ENCODE measurements at regions not wholly inside any gene's neighbourhood (a gene's known extent, or its start where the extent isn't known, plus 50 kb on each side); places are given as distances from the start of the nearest gene placed in this dataset.
"Not testable (repeated sequence)": the region's sequence is repeated elsewhere in the genome, so short reads cannot be mapped to it uniquely, and the experiment has no call there.

DNA sequence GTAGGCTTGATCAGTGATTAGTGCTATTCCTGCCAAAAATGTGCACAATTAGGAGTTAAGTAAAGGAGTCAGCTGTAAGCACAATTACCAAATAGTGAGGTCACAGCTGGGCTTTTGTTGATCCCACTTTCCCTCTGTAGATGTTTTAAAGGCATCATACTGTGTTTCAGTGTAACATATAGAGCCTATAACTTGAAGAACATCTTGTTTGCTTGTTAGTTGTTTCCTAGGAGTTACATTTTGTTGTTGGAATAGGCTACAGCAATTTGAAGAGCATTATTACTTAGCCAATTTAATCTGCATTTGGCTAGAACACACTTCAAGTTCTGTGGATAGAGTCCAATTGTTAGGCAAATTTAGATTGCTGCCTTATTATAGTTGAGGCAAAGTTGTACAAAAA is 210.7 kb upstream of the MAD2L1 start:
- Mint-ChIP-seq H3K27ac (no peak overlapping the region), H3K9me3 (peaks cover under 1% of the 10 kb centered on the region), H3K4me1 (ENCODE audit: low read depth) (no peaks in the 10 kb centered on the region), H3K36me3 (ENCODE audit: low read depth) (no peaks in the 10 kb centered on the region), H3K4me3 (no peak overlapping the region), H3K27me3 (peaks cover under 1% of the 10 kb centered on the region)
- DNase-seq = no peak

GRCh38 chr4:120266602-120267001 is 200.0 kb upstream of the MAD2L1 start:
- Mint-ChIP-seq H3K9me3 (peaks cover under 1% of the 10 kb centered on the region), H3K36me3 (ENCODE audit: low read depth) (no peaks in the 10 kb centered on the region), H3K4me3 (no peak overlapping the region), H3K27ac (no peak overlapping the region), H3K4me1 (ENCODE audit: low read depth) (no peaks in the 10 kb centered on the region), H3K27me3 (no peaks in the 10 kb centered on the region)
- no peak for DNase-seq

- DNase-seq = no peak
- Mint-ChIP-seq H3K27me3 (no peaks in the 10 kb centered on the region), H3K4me1 (ENCODE audit: low read depth) (no peaks in the 10 kb centered on the region), H3K9me3 (peaks cover 3% of the 10 kb centered on the region), H3K27ac (no peak overlapping the region), H3K36me3 (ENCODE audit: low read depth) (no peaks in the 10 kb centered on the region), H3K4me3 (no peak overlapping the region)
These were observed 197.0 kb upstream of the MAD2L1 start for GRCh38 chr4:120263618-120264017.

GRCh38 chr4:120261117-120261516 is 194.5 kb upstream of the MAD2L1 start:
- Mint-ChIP-seq H3K36me3 (ENCODE audit: low read depth) (no peaks in the 10 kb centered on the region), H3K27ac (no peak overlapping the region), H3K4me3 (no peak overlapping the region), H3K9me3 (peaks cover 3% of the 10 kb centered on the region), H3K27me3 (no peaks in the 10 kb centered on the region), H3K4me1 (ENCODE audit: low read depth) (no peaks in the 10 kb centered on the region)
- no peak for DNase-seq

- not testable (repeated sequence) for H3K4me1 Mint-ChIP-seq (ENCODE audit: low read depth); H3K9me3 Mint-ChIP-seq; H3K27me3 Mint-ChIP-seq; H3K4me3 Mint-ChIP-seq; H3K36me3 Mint-ChIP-seq (ENCODE audit: low read depth); H3K27ac Mint-ChIP-seq; DNase-seq
These were observed 189.6 kb upstream of the MAD2L1 start for GRCh38 chr4:120256112-120256775.

GRCh38 chr4:120238277-120238973 is 171.8 kb upstream of the MAD2L1 start:
- DNase-seq = no peak
- no peak overlapping the region for H3K27ac Mint-ChIP-seq
- no peaks in the 10 kb centered on the region for H3K9me3 Mint-ChIP-seq
- H3K27me3 Mint-ChIP-seq = no peaks in the 10 kb centered on the region
- no peaks in the 10 kb centered on the region for H3K4me1 Mint-ChIP-seq (ENCODE audit: low read depth)
- no peak overlapping the region for H3K4me3 Mint-ChIP-seq
- H3K36me3 Mint-ChIP-seq (ENCODE audit: low read depth) = no peaks in the 10 kb centered on the region

DNA sequence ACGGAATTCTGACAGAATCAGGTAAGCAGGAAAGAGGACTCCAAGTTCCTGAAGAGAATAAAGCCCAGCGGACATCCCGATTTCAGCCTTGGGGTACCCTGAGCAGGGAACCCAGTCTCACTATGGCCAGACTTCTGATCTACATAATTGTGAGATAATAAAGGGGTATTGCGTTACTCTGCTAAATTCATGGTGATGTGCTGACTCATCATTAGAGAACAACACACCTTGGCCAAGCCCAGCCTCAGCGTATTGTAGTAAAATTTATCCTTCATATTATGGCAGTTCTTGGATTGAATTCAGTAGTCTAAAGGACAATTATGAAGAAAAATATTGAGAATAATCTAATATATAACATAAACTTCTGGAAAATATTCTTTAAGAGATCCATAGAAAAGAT is 170.2 kb upstream of the MAD2L1 start:
- Mint-ChIP-seq H3K27me3 (no peaks in the 10 kb centered on the region), H3K9me3 (no peaks in the 10 kb centered on the region), H3K4me1 (ENCODE audit: low read depth) (no peaks in the 10 kb centered on the region), H3K36me3 (ENCODE audit: low read depth) (no peaks in the 10 kb centered on the region), H3K4me3 (no peak overlapping the region), H3K27ac (no peak overlapping the region)
- DNase-seq = no peak

DNA sequence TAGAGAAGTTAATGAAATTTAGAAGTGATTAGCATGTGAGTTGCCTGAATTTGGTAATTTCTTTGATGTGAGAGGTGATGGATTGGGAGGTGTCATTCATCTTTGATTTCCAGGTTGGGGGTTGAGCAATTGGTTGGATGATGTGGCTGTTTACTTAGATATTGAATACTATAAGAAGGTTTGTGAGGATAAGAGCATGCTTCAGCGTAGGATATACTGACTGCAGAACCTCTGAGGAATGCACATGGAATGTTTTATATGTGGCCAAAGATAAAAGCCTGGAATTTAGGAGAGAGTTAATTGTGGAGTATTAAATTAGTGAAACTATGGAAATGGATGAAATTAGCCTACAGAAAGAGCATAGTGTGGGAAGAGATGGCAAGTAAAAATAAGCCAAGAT is 165.4 kb upstream of the MAD2L1 start:
- Mint-ChIP-seq H3K4me1 (ENCODE audit: low read depth) (no peaks in the 10 kb centered on the region), H3K27ac (no peak overlapping the region), H3K4me3 (no peak overlapping the region), H3K9me3 (no peaks in the 10 kb centered on the region), H3K27me3 (peaks cover 11% of the 10 kb centered on the region), H3K36me3 (ENCODE audit: low read depth) (no peaks in the 10 kb centered on the region)
- DNase-seq = no peak

DNA sequence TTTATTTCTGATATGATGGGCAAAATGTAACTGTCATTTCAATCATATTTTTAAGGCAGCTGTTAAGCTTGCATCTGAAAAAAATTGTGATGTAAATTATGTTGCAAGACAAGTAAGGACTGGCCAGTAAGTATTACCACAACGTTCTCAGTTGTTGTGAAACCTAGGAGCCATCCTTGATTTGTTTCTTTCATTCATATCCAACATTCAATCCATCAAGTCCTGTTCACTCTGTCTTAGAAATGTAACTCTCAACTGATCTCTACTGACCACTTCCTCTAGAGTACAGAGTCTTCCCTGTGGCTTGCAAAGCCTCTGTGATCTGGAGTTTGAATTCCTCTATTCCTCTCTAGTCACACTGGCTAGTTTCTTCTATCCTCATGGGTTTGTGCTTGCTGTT is 161.4 kb upstream of the MAD2L1 start:
- Mint-ChIP-seq H3K9me3 (no peaks in the 10 kb centered on the region), H3K27me3 (peaks cover 14% of the 10 kb centered on the region), H3K36me3 (ENCODE audit: low read depth) (no peaks in the 10 kb centered on the region), H3K27ac (no peak overlapping the region), H3K4me1 (ENCODE audit: low read depth) (no peaks in the 10 kb centered on the region), H3K4me3 (no peak overlapping the region)
- DNase-seq = no peak

DNA sequence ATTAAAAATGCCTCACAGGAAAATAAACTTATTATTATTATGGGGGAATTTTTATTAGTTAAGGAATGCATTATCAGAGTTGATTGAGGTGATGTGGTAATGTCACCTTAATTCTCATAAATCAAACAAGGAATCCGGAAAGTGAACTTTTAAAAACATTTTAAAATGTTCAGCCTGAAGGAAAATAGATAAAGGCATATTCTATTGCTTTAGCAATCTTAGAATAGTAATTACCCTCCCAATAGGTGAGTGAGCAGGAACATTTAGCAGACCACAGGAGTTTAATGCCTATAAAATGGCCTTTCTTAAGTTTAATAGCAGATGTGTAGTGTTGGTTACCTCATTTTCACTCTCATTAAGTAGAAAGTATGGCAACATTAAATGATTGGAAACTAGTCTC is 160.9 kb upstream of the MAD2L1 start:
- no peak for DNase-seq
- H3K27me3 Mint-ChIP-seq = peaks cover 14% of the 10 kb centered on the region
- H3K27ac Mint-ChIP-seq = no peak overlapping the region
- no peaks in the 10 kb centered on the region for H3K36me3 Mint-ChIP-seq (ENCODE audit: low read depth)
- no peaks in the 10 kb centered on the region for H3K4me1 Mint-ChIP-seq (ENCODE audit: low read depth)
- H3K4me3 Mint-ChIP-seq = no peak overlapping the region
- H3K9me3 Mint-ChIP-seq = no peaks in the 10 kb centered on the region

GRCh38 chr4:120225527-120225926 is 158.9 kb upstream of the MAD2L1 start:
- Mint-ChIP-seq H3K27me3 (peaks cover 16% of the 10 kb centered on the region), H3K4me1 (ENCODE audit: low read depth) (no peaks in the 10 kb centered on the region), H3K9me3 (no peaks in the 10 kb centered on the region)

DNA sequence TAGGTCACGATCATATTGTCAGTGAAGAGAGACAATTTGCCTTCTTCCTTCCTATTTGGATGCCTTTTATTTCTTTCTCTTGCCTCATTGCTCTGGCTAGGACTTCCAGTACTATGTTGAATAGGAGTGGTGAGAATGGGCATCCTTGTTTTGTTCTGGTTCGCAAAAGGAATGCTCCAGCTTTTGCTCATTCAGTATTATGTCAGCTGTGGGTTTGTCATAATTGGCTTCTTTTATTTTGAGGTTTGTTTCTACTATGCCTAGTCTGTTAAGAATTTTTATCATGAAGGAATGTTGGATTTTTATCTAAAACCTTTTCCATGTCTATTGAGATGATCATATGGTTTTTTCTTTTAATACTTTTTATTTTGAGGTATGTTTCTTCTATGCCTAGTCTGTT is 152.3 kb upstream of the MAD2L1 start:
- Mint-ChIP-seq H3K4me1 (ENCODE audit: low read depth) (no peaks in the 10 kb centered on the region), H3K27ac (no peak overlapping the region), H3K36me3 (ENCODE audit: low read depth) (no peaks in the 10 kb centered on the region), H3K4me3 (no peak overlapping the region), H3K9me3 (peaks cover 5% of the 10 kb centered on the region), H3K27me3 (peaks cover 6% of the 10 kb centered on the region)
- DNase-seq = no peak

More at GRCh38 chr4:120225527-120225926, 158.9 kb upstream of the MAD2L1 start:
- Mint-ChIP-seq H3K4me3 (no peak overlapping the region), H3K36me3 (ENCODE audit: low read depth) (no peaks in the 10 kb centered on the region), H3K27ac (no peak overlapping the region)
- no peak for DNase-seq

DNA sequence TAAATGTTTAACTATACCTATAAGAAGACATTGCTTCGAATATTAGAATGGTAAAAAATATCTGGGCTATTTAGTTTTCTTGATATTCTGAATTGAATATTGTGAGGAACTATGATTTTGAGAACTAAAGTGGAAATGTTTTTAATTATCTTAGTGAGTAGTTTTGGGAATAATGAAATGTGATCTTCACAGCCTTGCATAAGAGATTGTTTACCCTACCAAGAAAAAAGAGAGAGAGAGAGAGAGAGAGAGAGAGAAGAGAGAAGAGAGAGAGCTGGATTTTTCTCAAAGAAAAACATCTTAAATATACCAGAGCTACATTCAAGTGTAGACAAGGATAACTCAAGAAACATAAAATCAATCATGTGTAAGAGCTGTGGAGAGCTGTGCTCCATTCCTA is 148.7 kb upstream of the MAD2L1 start:
- Mint-ChIP-seq H3K9me3 (peaks cover 5% of the 10 kb centered on the region), H3K4me1 (ENCODE audit: low read depth) (no peaks in the 10 kb centered on the region), H3K4me3 (no peak overlapping the region), H3K36me3 (ENCODE audit: low read depth) (no peaks in the 10 kb centered on the region), H3K27me3 (peaks cover 4% of the 10 kb centered on the region), H3K27ac (no peak overlapping the region)
- no peak for DNase-seq

GRCh38 chr4:120211408-120212015 is 144.9 kb upstream of the MAD2L1 start:
- DNase-seq = no peak
- Mint-ChIP-seq H3K27me3 (no peaks in the 10 kb centered on the region), H3K27ac (no peak overlapping the region), H3K36me3 (ENCODE audit: low read depth) (no peaks in the 10 kb centered on the region), H3K4me3 (no peak overlapping the region), H3K9me3 (no peaks in the 10 kb centered on the region), H3K4me1 (ENCODE audit: low read depth) (no peaks in the 10 kb centered on the region)

DNA sequence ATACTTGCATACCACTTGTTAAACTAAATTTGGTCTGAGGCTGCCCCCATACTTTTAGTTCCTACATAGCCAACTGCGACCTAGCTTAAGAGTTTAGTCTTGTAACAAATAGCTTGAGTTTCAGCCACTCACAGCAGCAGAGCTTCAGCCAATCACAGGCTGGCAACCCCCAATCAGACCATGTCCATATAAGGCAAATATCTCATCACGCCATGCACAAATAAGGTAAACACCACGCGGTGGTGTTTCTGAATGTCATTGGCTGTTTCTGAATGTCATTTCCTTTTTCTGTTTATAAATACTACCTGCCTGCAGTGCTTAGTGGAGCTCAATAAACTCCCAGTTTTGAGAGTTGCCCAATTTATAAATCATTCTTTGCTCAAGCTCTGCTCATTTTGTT is 143.1 kb upstream of the MAD2L1 start:
- Mint-ChIP-seq H3K27me3 (no peaks in the 10 kb centered on the region), H3K4me3 (no peak overlapping the region), H3K4me1 (ENCODE audit: low read depth) (no peaks in the 10 kb centered on the region), H3K36me3 (ENCODE audit: low read depth) (no peaks in the 10 kb centered on the region), H3K27ac (no peak overlapping the region), H3K9me3 (no peaks in the 10 kb centered on the region)
- no peak for DNase-seq
